Skin epidermis (tissue), 12 donors: ENCODE measurements at regions not wholly inside any gene's neighbourhood (a gene's known extent, or its start where the extent isn't known, plus 50 kb on each side); places are given as distances from the start of the nearest gene placed in this dataset.
"Not testable (repeated sequence)": the region's sequence is repeated elsewhere in the genome, so short reads cannot be mapped to it uniquely, and the experiment has no call there.

Experiments used
- H3K27ac ChIP-seq, 21 experiments: fragments of 200-600 bp; sonication (generic) in 11 of 21; one replicate each; pipeline ENCODE4 v1.5.0; 2020; ENCODE audit warnings: mild to moderate bottlenecking in 3 of 21, inconsistent platforms in 2 of 21, moderate library complexity in 2 of 21
- H3K4me3 ChIP-seq, 7 experiments: fragments of 200-600 bp; sonication (generic) in 2 of 7; one replicate each; pipeline ENCODE4 v1.5.0; 2020; ENCODE audit warnings: inconsistent platforms in 2 of 7, mild to moderate bottlenecking in 2 of 7, moderate library complexity in 1 of 7

GRCh38 chr7:32212321-32212720 is 142.1 kb upstream of the PDE1C start:
- no peak overlapping the region for H3K4me3 ChIP-seq
- no peak overlapping the region for H3K27ac ChIP-seq

- no peak overlapping the region for H3K4me3 ChIP-seq
- no peak overlapping the region for H3K27ac ChIP-seq
Observed at GRCh38 chr7:32206987-32207386, 136.8 kb upstream of the PDE1C start.

- Histone ChIP-seq H3K27ac (no peak overlapping the region), H3K4me3 (no peak overlapping the region)
Observed at GRCh38 chr7:32206488-32206887, 136.3 kb upstream of the PDE1C start.

GRCh38 chr7:32205298-32205824 is 135.2 kb upstream of the PDE1C start:
- not testable (repeated sequence) for H3K27ac ChIP-seq, H3K4me3 ChIP-seq

- no peak overlapping the region for H3K27ac ChIP-seq
- H3K4me3 ChIP-seq = no peak overlapping the region
Observed at GRCh38 chr7:32204361-32205018, 134.3 kb upstream of the PDE1C start.

GRCh38 chr7:32200646-32201045 is 130.4 kb upstream of the PDE1C start:
- Histone ChIP-seq H3K4me3 (no peak overlapping the region), H3K27ac (no peak overlapping the region)

- no peak overlapping the region for H3K4me3 ChIP-seq
- H3K27ac ChIP-seq = no peak overlapping the region
Observed at GRCh38 chr7:32194537-32194936, 124.3 kb upstream of the PDE1C start.

- Histone ChIP-seq H3K4me3 (no peak overlapping the region), H3K27ac (no peak overlapping the region)
Observed at GRCh38 chr7:32191305-32191704, 121.1 kb upstream of the PDE1C start.

- Histone ChIP-seq H3K4me3 (no peak overlapping the region), H3K27ac (no peak overlapping the region)
Observed at GRCh38 chr7:32179567-32179966, 109.4 kb upstream of the PDE1C start.

- Histone ChIP-seq H3K4me3 (no peak overlapping the region), H3K27ac (no peak overlapping the region)
Observed at GRCh38 chr7:32178677-32179366, 108.6 kb upstream of the PDE1C start.

GRCh38 chr7:32177232-32177631 is 107.0 kb upstream of the PDE1C start:
- Histone ChIP-seq H3K4me3 (no peak overlapping the region), H3K27ac (no peak overlapping the region)

- Histone ChIP-seq H3K27ac (no peak overlapping the region), H3K4me3 (no peak overlapping the region)
Observed at GRCh38 chr7:32175099-32175498, 104.9 kb upstream of the PDE1C start.

- H3K4me3 ChIP-seq = no peak overlapping the region
- no peak overlapping the region for H3K27ac ChIP-seq
Observed at GRCh38 chr7:32171248-32171647, 101.0 kb upstream of the PDE1C start.

GRCh38 chr7:32170838-32171237 is 100.6 kb upstream of the PDE1C start:
- Histone ChIP-seq H3K27ac (no peak overlapping the region), H3K4me3 (no peak overlapping the region)

- no peak overlapping the region for H3K4me3 ChIP-seq
- no peak overlapping the region for H3K27ac ChIP-seq
Observed at GRCh38 chr7:32169228-32169627, 99.0 kb upstream of the PDE1C start.

GRCh38 chr7:32167815-32168214 is 97.6 kb upstream of the PDE1C start:
- Histone ChIP-seq H3K4me3 (no peak overlapping the region), H3K27ac (no peak overlapping the region)

- Histone ChIP-seq H3K27ac (no peak overlapping the region), H3K4me3 (no peak overlapping the region)
Observed at GRCh38 chr7:32167256-32167655, 97.0 kb upstream of the PDE1C start.

- no peak overlapping the region for H3K27ac ChIP-seq
Observed at GRCh38 chr7:32164341-32164996, 94.3 kb upstream of the PDE1C start.

GRCh38 chr7:32163896-32164295 is 93.7 kb upstream of the PDE1C start:
- Histone ChIP-seq H3K4me3 (no peak overlapping the region), H3K27ac (no peak overlapping the region)

More at GRCh38 chr7:32164341-32164996, 94.3 kb upstream of the PDE1C start:
- no peak overlapping the region for H3K4me3 ChIP-seq

- Histone ChIP-seq H3K4me3 (no peak overlapping the region), H3K27ac (peak overlapping the region in 1 of 21 experiments; percentile 31)
Observed at GRCh38 chr7:32163141-32163806, 93.1 kb upstream of the PDE1C start.
